NCI-H82 treated with DMSO at 0.1 percent for 48 hours (cell line): ENCODE measurements at regions not wholly inside any gene's neighbourhood (a gene's known extent, or its start where the extent isn't known, plus 50 kb on each side); places are given as distances from the start of the nearest gene placed in this dataset.

ENCODE experiments used
- DNase-seq: peaks from one replicate; lab custom pipeline; 2025; ENCODE audit not compliant: unreplicated experiment; lab: John Stamatoyannopoulos, UW

DNA sequence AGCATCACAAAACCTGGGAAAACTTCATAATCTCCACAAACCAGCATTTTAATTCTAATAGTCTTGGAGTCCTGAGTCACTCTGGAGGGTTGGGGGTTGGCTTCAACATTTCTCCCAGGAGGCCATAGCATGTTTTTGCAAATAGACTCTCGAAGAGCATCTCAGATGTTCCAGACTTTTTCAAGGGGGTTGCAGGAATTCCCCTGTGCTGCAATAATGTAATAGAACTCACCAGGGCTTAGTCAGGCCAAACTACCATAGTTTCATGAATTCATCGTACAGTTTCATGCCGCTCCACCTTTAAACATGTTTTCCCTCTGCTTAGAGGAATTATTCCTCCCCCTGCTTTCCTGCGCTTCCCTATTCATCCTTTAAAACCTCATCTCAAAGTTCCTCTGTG, 499.5 kb upstream of the KLF4 start:
- DNase-seq: no peak

DNA sequence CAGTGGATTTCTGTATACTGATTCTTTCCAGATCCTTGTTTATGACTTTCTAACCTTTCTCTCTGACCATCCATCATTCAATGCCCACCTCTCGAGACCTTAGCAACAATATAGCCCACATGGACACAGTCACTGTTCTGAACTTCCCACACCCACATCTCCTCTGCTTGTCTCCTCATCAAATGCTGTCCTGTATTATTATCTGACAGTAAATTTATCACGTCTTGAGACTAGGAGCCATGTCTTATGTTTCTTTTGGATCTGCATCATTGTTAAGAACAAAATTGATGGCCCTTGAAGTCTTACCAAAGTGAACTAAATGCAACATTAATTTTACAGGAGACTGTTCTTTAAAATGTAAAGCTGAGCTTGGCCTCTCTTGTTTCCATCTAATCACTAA, 495.4 kb upstream of the KLF4 start:
- DNase-seq: no peak

DNA sequence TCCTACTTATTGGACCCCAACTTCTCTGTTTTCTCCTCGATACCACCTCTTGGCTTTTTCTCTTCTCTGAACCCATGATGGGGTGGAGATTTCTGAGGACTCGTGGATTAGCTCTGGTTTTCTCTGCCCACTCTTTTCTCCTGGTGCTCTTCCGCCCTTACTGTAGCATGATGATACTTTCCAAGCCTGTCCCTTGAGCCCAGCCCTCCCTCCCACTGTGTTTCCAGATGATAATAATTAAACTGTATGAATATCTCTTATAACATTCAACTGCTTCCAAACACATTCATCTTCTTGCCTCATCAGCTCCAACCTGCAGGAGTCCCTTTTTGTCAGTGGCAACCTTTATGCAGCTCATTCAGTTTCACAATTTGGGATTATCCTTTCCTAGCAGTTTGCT, 494.2 kb upstream of the KLF4 start:
- no peak for DNase-seq

DNA sequence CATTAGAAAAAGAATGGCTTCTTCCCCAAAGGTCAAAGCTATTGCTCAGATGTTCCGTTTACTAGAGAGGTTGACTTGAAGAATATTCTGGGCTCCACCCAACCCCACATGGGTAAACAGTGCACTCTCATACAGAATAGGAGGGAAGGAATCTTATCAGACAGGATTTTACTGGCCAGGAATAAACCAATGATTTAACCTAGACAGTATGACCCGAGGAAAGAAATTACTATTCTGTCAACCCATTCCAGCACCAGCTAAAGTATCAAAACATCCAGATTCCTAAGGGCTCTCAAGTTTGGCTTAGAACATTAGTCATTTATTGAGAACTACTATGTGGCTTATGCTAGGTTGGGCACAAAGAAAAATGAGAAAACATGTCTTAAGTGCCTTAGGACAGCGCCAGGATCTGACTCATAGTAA, 493.6 kb upstream of the KLF4 start:
- DNase-seq: no peak

DNA sequence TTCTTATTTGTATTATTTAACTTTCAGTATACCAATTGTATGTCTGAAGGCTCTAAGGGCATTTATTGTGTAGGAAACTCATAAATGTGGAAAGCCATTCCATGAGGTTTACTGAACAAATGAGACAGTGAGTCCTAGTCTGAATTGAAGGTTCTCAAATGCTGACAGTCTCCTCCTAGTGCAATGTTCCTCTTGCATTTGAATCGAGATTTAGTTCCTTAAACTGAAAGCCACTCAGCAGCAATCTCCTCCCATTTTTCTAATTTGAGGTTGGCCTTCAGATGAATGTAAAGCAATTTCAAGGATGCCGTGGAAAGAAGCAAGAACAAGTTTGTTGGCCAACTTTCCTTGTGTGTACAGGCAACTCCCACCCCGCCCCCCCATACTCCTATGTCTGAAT, 493.2 kb upstream of the KLF4 start:
- no peak for DNase-seq

DNA sequence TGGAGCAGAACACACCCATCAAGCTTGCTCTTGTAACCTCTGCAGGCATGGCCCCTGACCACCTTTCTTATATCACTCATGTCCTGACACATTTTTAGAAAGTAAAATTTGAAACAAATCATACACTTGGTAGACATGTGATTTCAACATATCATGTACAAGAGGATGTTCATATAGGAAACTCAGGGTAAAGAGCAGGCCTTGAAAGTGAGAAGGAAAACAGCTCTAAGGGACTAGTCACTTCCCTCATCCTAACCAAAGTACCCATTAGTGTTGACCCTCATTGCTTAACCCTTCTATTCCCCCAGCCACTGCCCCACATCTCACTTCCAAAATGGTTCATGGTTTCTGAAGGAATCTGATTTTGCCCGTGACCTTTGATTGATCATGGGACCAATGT, 492.4 kb upstream of the KLF4 start:
- no peak for DNase-seq

DNA sequence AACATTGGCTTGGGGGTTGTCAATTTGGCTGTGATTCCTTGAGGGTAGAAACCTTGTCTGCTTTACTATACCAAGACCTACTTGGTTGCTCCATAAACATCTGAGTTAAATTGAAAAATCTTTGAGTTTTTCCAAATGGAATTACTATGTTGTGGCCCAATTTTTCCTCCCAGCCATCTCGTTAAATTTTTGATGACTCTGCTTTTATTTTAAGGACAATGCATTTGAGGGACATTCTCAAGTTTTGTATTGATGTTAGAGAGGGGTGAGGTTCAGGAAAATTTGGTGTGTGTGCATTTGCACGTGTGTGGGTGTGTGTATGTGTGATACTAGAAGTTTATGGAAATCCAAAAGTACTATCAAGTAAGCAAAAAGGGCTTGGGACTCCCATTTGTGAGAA, 491.4 kb upstream of the KLF4 start:
- DNase-seq: no peak

DNA sequence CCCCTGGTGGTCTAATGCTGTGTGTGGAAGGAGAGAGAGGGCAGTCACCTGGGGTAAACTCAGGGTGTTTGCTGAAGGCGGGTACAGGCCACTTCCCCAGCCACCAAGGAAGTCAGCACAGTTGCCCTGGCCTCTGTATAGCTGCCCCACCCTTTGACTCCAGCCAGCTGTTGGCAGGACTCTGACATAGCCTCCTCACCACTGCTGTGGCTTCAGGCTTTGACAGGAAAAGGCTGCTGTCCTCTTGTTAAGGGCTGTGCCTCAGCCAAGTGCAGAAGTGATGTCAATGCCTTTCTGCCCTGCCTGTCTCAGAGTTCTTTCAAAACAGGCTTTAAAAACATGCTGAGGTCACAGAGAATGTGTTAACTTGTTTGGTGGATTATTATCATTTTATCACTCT, 487.2 kb upstream of the KLF4 start:
- no peak for DNase-seq

DNA sequence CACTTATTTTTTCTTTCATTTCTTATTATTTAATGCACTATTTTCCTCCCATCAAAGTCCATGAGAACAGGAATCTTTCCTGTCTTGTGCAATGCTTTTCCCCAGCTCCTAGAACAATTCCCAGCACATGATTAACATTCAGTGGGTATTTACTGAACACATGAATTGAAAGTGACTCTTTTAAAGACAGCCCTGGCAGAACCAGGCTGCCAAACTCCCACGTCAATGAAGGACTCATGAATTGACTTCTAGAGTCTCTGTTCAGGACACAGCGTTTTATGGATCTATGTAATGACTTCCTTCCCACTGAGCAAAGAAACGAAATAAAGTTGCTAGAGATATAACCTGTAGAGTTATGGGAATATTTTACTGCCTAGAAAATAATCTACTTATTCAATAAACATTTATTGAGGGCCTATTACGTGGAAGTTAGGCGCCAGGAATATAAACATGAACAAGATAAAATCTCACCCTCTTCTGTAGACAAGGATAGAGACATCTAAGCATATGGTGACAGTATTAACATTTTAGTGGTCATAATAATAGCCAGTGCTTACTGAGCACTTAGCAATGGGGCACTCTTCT, 485.9 kb upstream of the KLF4 start:
- DNase-seq: no peak

DNA sequence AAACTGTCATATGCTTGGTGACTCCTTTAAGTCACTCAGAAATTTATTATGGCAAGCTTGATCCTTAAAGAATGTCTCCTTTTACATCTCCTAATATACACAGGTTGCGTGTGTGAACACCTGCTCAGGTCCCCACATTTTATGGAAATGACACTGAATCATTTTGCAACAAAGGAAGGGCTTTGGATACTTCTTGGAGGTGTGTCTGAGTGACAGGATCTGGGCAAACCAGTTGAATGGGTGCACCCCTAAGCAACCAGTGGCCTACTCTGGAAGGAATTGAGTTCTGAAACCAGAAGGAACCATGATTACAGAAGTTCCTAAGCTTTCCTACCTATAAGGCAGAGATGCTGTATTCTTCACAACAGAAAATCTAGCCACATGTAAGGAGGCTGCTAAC, 483.9 kb upstream of the KLF4 start:
- no peak for DNase-seq

DNA sequence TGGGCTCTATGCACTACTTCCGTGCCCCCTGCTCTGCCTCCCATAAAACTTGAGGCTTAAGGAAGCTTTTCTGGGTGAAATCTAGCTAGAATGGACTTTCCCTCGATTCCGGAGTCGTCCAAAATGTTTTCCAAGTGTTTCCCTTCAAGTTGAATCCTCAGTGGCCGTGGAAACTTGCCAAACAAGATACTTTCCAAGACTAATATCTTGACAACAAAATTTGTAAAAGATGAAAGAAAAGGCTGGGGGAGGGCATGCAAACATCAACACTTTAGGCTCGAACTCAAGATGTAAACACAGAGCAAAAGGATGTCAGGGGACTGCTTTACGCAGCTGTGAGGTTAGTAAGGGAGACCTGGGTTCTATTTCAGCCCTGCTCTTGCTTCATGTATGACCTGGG, 482.8 kb upstream of the KLF4 start:
- no peak for DNase-seq

DNA sequence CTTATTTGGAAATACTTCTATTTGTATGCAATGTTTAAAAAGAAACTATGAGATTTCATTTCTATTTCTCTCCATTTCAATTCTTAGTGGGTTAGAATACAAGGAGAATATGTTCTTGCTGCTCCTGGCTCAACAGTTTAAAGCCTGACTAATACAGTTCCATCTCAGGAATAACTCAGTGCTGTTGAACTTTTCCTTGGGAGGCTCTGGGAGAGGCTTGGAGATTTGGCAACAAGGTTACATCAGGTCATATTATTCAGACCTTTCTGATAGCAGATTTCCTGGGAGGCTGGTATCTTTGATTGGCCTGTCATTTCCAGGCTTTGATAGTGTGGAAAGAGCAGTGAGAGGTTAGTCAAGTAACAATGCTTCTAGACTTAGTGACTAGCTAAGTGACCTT, 481.7 kb upstream of the KLF4 start:
- DNase-seq: no peak

DNA sequence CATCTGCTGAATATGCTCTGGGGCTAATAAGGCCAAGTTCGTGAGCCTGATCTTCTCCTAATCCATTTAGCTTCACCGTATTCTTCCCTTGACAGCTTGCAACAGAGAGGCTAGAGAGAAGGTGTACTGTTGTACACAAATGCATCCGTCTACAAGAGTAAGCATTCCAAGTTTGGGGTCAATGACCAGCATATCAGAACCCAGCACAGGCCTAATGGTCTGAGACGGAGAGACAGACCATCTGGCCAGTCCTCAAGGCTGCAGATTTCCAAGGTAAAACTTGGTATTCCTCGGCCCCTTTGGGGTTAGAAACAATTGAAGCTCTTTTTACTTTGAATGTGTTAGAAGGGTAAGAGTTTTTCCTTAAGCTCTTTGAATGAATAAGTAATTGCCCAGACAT, 481.2 kb upstream of the KLF4 start:
- peak; percentile 11 for DNase-seq

DNA sequence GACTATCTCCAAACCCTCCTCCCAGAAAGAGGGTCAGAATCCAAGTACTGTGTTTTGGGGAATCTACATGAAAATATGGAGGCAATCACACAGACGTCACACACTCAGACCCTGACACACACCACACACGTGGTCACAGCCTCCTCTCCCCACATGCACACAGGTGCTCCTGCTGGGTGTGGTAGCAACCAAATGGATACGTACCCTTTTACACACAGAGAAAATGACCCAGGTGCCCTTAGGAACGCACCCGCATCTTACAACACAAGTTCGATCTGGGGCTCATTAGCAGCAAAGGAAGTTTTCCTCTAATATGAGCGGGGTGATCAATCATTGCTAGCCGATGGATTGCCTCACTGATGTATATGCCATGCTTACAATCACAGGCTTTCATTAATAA, 480.2 kb upstream of the KLF4 start:
- no peak for DNase-seq

DNA sequence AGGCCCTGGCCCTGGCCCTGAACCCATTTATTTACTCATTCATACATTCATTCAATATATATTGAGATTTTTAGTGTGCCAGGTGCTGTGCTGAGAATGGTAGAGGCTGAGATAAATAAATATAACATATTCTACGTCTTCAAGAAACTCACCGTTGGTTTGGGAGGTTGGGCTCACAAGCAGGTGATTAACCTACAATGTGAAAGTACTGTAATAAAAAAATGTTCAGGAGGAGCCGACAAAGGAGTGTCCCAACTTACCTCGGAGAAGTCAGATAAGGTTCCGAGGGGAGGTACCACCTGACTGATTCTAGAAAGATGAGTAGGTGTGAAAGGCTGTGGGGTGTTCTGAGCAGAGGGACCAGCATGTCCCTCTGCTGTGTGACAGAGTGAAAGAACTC, 479.6 kb upstream of the KLF4 start:
- no peak for DNase-seq

DNA sequence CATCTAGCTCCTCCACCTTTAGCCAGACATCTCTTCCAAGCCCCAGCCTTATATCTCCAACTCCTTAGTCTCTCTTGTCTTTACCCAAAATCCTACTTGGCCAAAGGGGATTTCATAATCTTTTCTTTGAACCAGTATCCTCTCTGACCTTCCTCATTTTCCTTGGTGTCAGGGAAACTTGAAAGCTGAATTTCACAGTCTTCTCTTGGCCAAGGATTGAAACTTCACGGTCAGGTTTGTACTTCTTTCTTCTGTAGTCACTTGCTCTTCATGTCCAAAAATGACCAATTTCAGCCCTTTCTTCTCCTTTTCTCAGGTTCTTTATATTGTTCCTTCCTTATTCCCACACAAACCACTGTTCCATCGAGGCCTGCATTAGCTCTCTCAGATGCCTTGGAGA, 473.7 kb upstream of the KLF4 start:
- DNase-seq: no peak

DNA sequence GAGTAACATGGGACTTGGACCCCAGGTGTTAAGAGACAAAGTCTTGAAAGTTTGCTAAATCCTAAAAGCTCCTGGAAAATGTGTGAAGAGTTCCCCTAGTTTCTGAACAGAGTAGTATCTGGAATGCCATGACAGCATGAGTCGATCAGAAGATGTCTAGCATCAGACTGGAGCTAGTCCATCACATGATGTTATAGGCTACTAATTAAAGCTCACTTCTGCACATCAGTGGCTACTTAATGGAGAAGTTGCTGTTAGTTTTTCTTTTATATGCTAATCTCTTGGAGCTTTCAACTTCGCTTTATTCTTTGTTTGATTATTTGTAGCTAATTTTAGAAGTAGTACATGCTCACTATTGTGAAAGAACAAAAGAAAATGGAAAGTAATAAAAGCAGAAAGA, 471.3 kb upstream of the KLF4 start:
- no peak for DNase-seq

DNA sequence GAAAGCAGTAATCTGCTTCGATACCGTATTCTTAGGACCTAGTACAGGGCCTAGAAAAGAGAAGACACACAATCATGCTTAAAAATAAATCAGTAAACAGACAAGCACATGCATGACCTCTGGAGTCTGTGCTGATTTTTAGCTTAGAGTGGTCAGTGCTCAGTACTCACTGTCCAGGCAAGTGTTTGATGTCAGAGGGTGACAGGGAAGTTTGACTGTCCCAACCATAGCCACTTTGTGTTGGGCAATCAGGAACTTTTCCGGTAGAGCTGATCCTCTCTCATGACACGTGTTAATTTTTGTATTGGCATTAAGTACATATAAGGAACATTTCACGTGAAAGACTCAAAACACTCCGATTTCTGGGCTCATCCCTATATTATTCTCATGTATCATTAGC, 464.7 kb upstream of the KLF4 start:
- DNase-seq: no peak

DNA sequence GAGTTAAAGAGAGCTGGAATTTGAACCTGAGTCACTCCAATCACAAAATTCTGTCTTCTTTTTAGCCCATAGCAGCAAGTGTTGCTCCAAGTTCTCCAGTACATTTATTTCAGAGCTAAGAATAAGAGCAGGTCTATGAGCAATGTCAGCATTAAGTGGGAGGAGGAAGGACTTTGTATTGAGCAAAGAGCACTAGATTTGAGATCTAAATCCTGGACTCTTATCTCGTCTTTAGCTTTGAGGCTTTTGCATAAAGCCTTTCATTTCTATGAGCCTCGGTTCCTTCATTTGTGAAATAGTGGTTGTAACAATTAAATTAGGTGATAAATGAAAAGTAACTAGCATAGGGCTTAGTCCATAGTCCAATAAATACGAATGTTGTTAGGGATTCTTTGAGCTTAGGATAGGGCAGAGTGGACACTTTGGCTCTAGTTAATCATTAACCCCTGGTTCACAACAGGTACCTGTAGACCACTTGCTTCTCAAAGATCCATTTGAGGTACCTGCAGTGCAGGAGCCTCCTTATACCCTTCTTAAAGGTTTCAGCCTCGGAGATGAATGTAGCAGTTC, 464.1 kb upstream of the KLF4 start:
- DNase-seq: no peak

DNA sequence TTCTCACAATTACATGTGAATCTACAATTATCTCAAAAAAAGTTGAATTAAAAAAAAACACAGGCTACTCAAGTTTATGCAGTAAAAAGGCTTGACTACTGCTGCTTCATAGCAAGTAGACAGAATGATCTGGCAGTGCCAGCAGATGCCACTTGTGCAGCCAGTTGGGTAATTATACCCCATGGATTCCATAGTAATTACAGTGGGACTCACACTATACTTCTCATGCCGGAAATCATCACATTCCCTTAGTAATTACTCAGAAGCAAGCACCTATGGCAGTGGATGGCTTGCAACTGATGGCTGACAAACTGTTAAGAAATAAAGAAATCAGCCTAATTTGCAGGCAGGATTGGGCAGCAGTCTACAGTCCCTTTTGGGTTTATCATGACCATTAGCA, 463.2 kb upstream of the KLF4 start:
- DNase-seq: no peak

DNA sequence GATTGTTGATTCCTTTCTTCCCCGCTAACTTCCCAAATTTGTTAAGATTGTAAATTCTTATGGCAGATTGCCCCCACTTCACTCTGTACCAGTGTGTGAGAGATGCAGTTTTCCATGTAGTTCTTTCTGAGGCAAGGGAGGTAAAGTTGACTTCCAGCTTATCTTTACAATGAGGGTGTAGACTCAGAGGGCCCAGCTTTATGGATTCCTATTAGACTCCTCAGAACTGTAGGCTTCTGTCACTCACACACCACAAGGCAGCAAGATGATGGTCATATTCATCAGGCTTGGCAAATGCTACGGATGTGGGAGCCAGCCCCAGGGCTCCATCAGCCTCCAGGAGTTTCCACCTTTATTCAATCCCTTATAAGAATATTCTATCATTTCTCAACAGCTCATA, 461.9 kb upstream of the KLF4 start:
- DNase-seq: no peak

DNA sequence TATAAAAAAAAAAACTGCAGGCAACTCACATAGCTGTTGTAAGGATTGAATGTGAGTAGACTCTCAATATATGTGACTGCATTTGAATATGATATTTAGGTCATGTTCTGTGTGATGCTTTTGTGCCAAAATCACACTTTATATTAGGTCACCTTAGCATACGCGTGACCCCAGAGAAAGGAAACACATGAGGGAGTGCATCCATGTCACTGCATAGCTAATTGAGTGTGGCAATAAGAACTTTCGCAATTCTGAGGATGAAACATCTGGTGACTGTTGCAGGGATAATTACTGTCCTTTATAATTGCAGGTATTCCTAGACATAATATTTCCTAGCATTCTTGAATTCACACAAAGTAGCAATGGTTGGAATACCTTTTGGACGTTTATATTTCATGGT, 459.5 kb upstream of the KLF4 start:
- no peak for DNase-seq

DNA sequence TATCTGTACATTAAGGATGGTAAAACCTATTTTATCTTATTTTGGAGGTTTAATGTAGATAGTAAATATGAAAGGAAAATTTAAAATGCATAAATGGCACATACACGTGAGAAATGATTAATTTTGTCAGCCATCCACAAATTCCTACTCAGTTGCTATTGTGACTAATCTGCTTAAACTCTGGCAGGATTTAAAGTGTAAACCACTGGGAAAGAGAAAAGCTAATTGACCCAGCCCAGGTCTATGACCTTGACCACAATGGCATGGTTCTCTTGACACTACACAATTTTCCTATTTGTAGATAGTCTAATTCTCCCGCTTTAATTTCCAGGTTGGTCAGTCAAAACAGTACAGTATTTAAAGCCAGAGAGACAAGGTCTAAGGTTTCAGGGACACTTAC, 459.0 kb upstream of the KLF4 start:
- DNase-seq: no peak

DNA sequence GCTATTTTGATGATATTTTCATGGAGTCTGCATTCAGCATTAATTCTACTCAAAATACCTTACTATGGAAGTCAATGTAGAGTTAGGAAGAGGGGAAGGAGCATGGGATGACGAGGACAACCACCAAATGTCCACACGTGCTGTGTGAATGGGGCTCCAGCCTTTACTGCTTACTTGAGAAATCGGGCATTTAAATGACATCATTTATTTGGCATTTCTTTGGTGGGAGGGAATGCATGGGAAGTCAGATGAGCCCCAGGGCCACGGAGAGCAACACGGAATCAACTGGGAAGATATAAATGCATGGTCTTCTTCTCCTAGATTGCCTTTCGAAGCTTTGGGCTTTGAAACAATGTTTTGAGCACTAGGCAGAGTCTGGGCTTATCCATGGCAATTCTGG, 458.5 kb upstream of the KLF4 start:
- no peak for DNase-seq
